PC-9 (cell line): ENCODE measurements at regions not wholly inside any gene's neighbourhood (a gene's known extent, or its start where the extent isn't known, plus 50 kb on each side); places are given as distances from the start of the nearest gene placed in this dataset.

Source experiments
- BruUV-seq: library from RNA; stranded (reverse); fragments of 400-500 nt; replicated peaks from 2 replicates; lab custom pipeline; 2021; lab: Mats Ljungman, UMichigan
- CTCF ChIA-PET: fragments of 300-600 bp; sonication (Branson Sonifier 250); formaldehyde crosslinking; loops from one replicate; lab custom pipeline; 2022; ENCODE audit warnings: antibody characterized with exemption; lab: Charles Lee
- POLR2A ChIA-PET: fragments of 300-600 bp; sonication (Branson Sonifier 250); formaldehyde crosslinking; loops from one replicate; lab custom pipeline; 2022; ENCODE audit warnings: antibody characterized with exemption; ENCODE audit not compliant: unreplicated experiment; lab: Charles Lee
- DNase-seq, 2 experiments: peaks; one replicate each; pipeline versions ENCODE4 v3.0.0 to v3.0.0-alpha.2; 2015 to 2022; ENCODE audit warnings: mixed read lengths in 1 of 2
- H2AFZ ChIP-seq: fragments of 200-600 bp; sonication (generic); 2 replicates; pipeline ENCODE4 v1.8.1; 2017; ENCODE audit warnings: antibody characterized with exemption
- H3F3A ChIP-seq: fragments of 200-600 bp; sonication (generic); 2 replicates; pipeline ENCODE4 v1.8.1; 2017; ENCODE audit warnings: antibody characterized with exemption, mild to moderate bottlenecking, low read depth; ENCODE audit not compliant: insufficient read depth
- H3K27ac ChIP-seq: fragments of 200-600 bp; sonication (generic); 2 replicates; pipeline ENCODE4 v1.6.1; 2016; ENCODE audit warnings: mixed run types
- H3K27me3 ChIP-seq: fragments of 200-600 bp; sonication (generic); 2 replicates; pipeline ENCODE4 v1.6.1; 2016; ENCODE audit warnings: low read depth, mixed run types; ENCODE audit not compliant: insufficient read depth
- H3K36me3 ChIP-seq: fragments of 200-600 bp; sonication (generic); 2 replicates; pipeline ENCODE4 v1.6.1; 2016; ENCODE audit warnings: low read depth, mixed run types
- H3K4me1 ChIP-seq: fragments of 200-600 bp; sonication (generic); replicated peaks from 2 replicates; pipeline ENCODE4 v1.6.1; 2016; ENCODE audit warnings: mixed run types; ENCODE audit not compliant: insufficient read depth
- H3K4me2 ChIP-seq: fragments of 200-600 bp; sonication (generic); 2 replicates; pipeline ENCODE4 v1.6.1; 2017; ENCODE audit warnings: mixed run types
- H3K4me3 ChIP-seq: fragments of 200-600 bp; sonication (generic); 2 replicates; pipeline ENCODE4 v1.6.1; 2016; ENCODE audit warnings: mixed run types
- H3K79me2 ChIP-seq: fragments of 200-600 bp; sonication (generic); 2 replicates; pipeline ENCODE4 v1.6.1; 2017; ENCODE audit warnings: low read depth, mixed run types
- H3K9me2 ChIP-seq: fragments of 200-600 bp; sonication (generic); 2 replicates; pipeline ENCODE4 v1.8.1; 2017; ENCODE audit warnings: mild to moderate bottlenecking; ENCODE audit not compliant: insufficient read depth
- H3K9me3 ChIP-seq: fragments of 200-600 bp; sonication (generic); 2 replicates; pipeline ENCODE4 v1.8.1; 2016; ENCODE audit warnings: low read depth; ENCODE audit not compliant: insufficient read depth
- H4K20me1 ChIP-seq: fragments of 200-600 bp; sonication (generic); 2 replicates; pipeline ENCODE4 v1.8.1; 2017; ENCODE audit not compliant: insufficient read depth
- CTCF ChIP-seq: fragments of 200-600 bp; sonication (generic); conservative IDR thresholded peaks from 2 replicates; pipeline ENCODE4 v1.6.1; 2017; ENCODE audit warnings: mixed run types, antibody characterized with exemption, mild to moderate bottlenecking, moderate library complexity
- EZH2 ChIP-seq: fragments of 200-600 bp; sonication (generic); IDR thresholded peaks from 2 replicates; pipeline ENCODE4 v1.8.0; 2017; ENCODE audit warnings: antibody characterized with exemption, low read depth
- intact Hi-C: fragments of 100-400 bp; cut with micrococcal nuclease; formaldehyde crosslinking; loops from one replicate; pipeline ENCODE4 v1.10.0; 2022; ENCODE audit not compliant: unreplicated experiment

DNA sequence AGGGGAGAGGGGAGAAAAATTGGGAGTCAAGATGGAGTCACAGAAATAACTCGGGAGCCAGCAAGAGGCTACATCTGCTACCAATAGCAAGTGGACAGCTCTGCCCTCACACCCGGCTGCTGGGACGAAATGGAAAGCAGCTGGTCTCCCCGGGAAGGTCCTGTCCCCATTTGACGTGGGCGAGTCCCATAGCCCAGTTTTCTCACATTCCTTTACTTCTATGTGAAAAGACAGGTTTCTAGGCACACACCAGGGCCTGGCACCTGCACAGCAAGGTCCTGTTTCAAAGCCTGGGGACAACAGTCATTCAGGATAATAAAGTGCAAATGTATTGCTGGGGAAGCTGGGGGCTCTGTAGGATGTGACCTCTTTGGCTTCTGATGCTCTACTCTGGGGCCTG lies 162.6 kb downstream of the OAT start:
- H3K4me1 ChIP-seq = no peaks in the 10 kb centered on the region
- ChIA-PET CTCF (no interaction called here), POLR2A (no interaction called here)
- intact Hi-C loops = loop anchor here (5.0 to 10.0 kb wide), 2 partner anchors 131 to 261 kb away; no protein-coding TSS in a partner anchor
- TF ChIP-seq EZH2 (no peak), CTCF (no peak)
- no TSS peak for BruUV-seq
- no peak overlapping the region for H3K4me3 ChIP-seq
- DNase-seq = no peak
- H4K20me1 ChIP-seq = no peaks in the 10 kb centered on the region
- no peaks in the 10 kb centered on the region for H3F3A ChIP-seq
- no peaks in the 10 kb centered on the region for H3K9me2 ChIP-seq
- H3K79me2 ChIP-seq = no peaks in the 10 kb centered on the region
- H3K4me2 ChIP-seq = no peak overlapping the region
- H2AFZ ChIP-seq = no peak overlapping the region
- H3K36me3 ChIP-seq = no peaks in the 10 kb centered on the region
- no peak overlapping the region for H3K27ac ChIP-seq
- no peaks in the 10 kb centered on the region for H3K9me3 ChIP-seq
- H3K27me3 ChIP-seq = no peaks in the 10 kb centered on the region

- no peaks in the 10 kb centered on the region for H3K27me3 ChIP-seq
- no peak overlapping the region for H3K27ac ChIP-seq
- no peaks in the 10 kb centered on the region for H3K9me3 ChIP-seq
- no peaks in the 10 kb centered on the region for H3K9me2 ChIP-seq
- no peaks in the 10 kb centered on the region for H4K20me1 ChIP-seq
- no peak overlapping the region for H2AFZ ChIP-seq
- TF ChIP-seq CTCF = no peak
- TF ChIP-seq EZH2 = no peak
- H3K4me2 ChIP-seq = no peak overlapping the region
- no peaks in the 10 kb centered on the region for H3K36me3 ChIP-seq
- ChIA-PET POLR2A (no interaction called here), CTCF (no interaction called here)
- no TSS peak for BruUV-seq
- no peak for DNase-seq
- no peaks in the 10 kb centered on the region for H3K79me2 ChIP-seq
- H3K4me3 ChIP-seq = no peak overlapping the region
- H3K4me1 ChIP-seq = no peaks in the 10 kb centered on the region
- H3F3A ChIP-seq = no peaks in the 10 kb centered on the region
- intact Hi-C loops = loop anchor here (5.0 to 10.0 kb wide), 2 partner anchors 132 to 261 kb away; no protein-coding TSS in a partner anchor
Observed at GRCh38 chr10:124255556-124255955, 162.2 kb upstream of the CHST15 start.

DNA sequence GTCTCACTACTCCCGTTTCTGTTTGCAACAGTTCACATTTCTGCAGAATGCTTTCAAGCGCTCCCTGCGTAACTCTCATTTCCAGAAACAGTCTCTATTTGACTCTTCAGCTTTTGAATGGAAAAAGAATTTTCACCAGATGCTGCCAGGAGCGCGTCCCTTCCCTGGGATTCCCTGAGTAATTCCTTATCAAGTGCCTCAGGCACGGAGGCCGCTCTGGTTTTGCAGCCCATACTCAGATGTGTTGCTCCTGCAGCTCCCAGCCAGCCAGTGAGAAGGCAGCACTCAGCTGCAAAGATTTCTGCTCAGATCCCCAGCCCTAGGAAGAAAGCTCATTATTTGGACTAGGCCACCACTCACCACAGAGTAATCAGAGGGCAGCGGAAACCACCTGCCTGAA lies 161.1 kb upstream of the CHST15 start:
- no peaks in the 10 kb centered on the region for H3K36me3 ChIP-seq
- ChIA-PET CTCF (interaction anchor here (0.5 kb wide), 1 partner anchor 167 kb away, joined by 5 read pairs; no protein-coding TSS in a partner anchor), POLR2A (no interaction called here)
- no peak for TF ChIP-seq EZH2
- no peak for TF ChIP-seq CTCF
- H3F3A ChIP-seq = no peaks in the 10 kb centered on the region
- BruUV-seq = no TSS peak
- H3K4me2 ChIP-seq = no peak overlapping the region
- H3K9me3 ChIP-seq = no peaks in the 10 kb centered on the region
- H3K4me3 ChIP-seq = no peak overlapping the region
- no peak overlapping the region for H3K27ac ChIP-seq
- DNase-seq = no peak
- no peaks in the 10 kb centered on the region for H4K20me1 ChIP-seq
- no peaks in the 10 kb centered on the region for H3K9me2 ChIP-seq
- H3K79me2 ChIP-seq = no peaks in the 10 kb centered on the region
- H3K27me3 ChIP-seq = no peaks in the 10 kb centered on the region
- no peaks in the 10 kb centered on the region for H3K4me1 ChIP-seq
- intact Hi-C loops = loop anchor here (10.0 kb wide), 1 partner anchor 260 kb away; no protein-coding TSS in a partner anchor
- H2AFZ ChIP-seq = no peak overlapping the region
